ENCODE measurements at regions not wholly inside any gene's neighbourhood (a gene's known extent, or its start where the extent isn't known, plus 50 kb on each side); places are given as distances from the start of the nearest gene placed in this dataset.
"Not testable (repeated sequence)": the region's sequence is repeated elsewhere in the genome, so short reads cannot be mapped to it uniquely, and the experiment has no call there.

GRCh38 chr6:141483598-141484061 lies 649.1 kb upstream of the GJE1 start:
- DNase-seq = no peak

- no peak for DNase-seq
These were observed 649.7 kb upstream of the GJE1 start for GRCh38 chr6:141482796-141483597.

GRCh38 chr6:141475259-141475658 lies 657.5 kb upstream of the GJE1 start:
- DNase-seq = no peak

- no peak for DNase-seq
These were observed 660.4 kb upstream of the GJE1 start for GRCh38 chr6:141472162-141472928.

GRCh38 chr6:141470810-141471209 lies 661.9 kb upstream of the GJE1 start:
- no peak for DNase-seq

GRCh38 chr6:141467881-141468280 lies 664.8 kb upstream of the GJE1 start:
- DNase-seq = no peak

- DNase-seq = no peak
These were observed 665.7 kb upstream of the GJE1 start for GRCh38 chr6:141467041-141467440.

GRCh38 chr6:141464896-141465295 lies 667.8 kb upstream of the GJE1 start:
- DNase-seq = no peak

- DNase-seq = peak; percentile 71
These were observed 668.2 kb upstream of the GJE1 start for GRCh38 chr6:141464490-141464889.

GRCh38 chr6:141463237-141463977 lies 669.3 kb upstream of the GJE1 start:
- no peak for DNase-seq

- no peak for DNase-seq
These were observed 671.8 kb upstream of the GJE1 start for GRCh38 chr6:141460743-141461484.

GRCh38 chr6:141460245-141460644 lies 672.5 kb upstream of the GJE1 start:
- DNase-seq = not testable (repeated sequence)

GRCh38 chr6:141457984-141458383 lies 674.7 kb upstream of the GJE1 start:
- DNase-seq = not testable (repeated sequence)

GRCh38 chr6:141452354-141452686 lies 680.4 kb upstream of the GJE1 start:
- DNase-seq = no peak

GRCh38 chr6:141451511-141452353 lies 681.0 kb upstream of the GJE1 start:
- no peak for DNase-seq

GRCh38 chr6:141451181-141451510 lies 681.6 kb upstream of the GJE1 start:
- DNase-seq = no peak

- DNase-seq = no peak
These were observed 686.6 kb upstream of the GJE1 start for GRCh38 chr6:141445928-141446628.

GRCh38 chr6:141443668-141444289 lies 688.9 kb upstream of the GJE1 start:
- DNase-seq = no peak

GRCh38 chr6:141443032-141443431 lies 689.7 kb upstream of the GJE1 start:
- DNase-seq = no peak

GRCh38 chr6:141439513-141439912 lies 693.2 kb upstream of the GJE1 start:
- DNase-seq = no peak

- no peak for DNase-seq
These were observed 695.0 kb upstream of the GJE1 start for GRCh38 chr6:141437685-141438084.
